Fibroblast of mammary gland (primary cell): ENCODE measurements at regions not wholly inside any gene's neighbourhood (a gene's known extent, or its start where the extent isn't known, plus 50 kb on each side); places are given as distances from the start of the nearest gene placed in this dataset.
A peak's percentile ranks its signal among the peaks of the same experiment; 100 is the strongest.

Source experiments
- DNase-seq: peaks from one replicate; pipeline ENCODE4 v3.0.0-alpha.2; 2010; ENCODE audit warnings: low read depth
- H3K4me3 ChIP-seq: 2 replicates; pipeline ENCODE4 v1.5.1; 2011; ENCODE audit warnings: low read depth, mild to moderate bottlenecking, low read length, moderate library complexity; ENCODE audit not compliant: control insufficient read depth
- TF ChIP-seq, protein P1 (sequence below): conservative IDR thresholded peaks from 2 replicates; pipeline ENCODE4 v1.5.1; 2011; ENCODE audit warnings: low read depth, low read length, inconsistent platforms; ENCODE audit not compliant: control insufficient read depth, insufficient read depth

- no peak for DNase-seq
- TF ChIP-seq, protein P1, sequence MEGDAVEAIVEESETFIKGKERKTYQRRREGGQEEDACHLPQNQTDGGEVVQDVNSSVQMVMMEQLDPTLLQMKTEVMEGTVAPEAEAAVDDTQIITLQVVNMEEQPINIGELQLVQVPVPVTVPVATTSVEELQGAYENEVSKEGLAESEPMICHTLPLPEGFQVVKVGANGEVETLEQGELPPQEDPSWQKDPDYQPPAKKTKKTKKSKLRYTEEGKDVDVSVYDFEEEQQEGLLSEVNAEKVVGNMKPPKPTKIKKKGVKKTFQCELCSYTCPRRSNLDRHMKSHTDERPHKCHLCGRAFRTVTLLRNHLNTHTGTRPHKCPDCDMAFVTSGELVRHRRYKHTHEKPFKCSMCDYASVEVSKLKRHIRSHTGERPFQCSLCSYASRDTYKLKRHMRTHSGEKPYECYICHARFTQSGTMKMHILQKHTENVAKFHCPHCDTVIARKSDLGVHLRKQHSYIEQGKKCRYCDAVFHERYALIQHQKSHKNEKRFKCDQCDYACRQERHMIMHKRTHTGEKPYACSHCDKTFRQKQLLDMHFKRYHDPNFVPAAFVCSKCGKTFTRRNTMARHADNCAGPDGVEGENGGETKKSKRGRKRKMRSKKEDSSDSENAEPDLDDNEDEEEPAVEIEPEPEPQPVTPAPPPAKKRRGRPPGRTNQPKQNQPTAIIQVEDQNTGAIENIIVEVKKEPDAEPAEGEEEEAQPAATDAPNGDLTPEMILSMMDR, result no peak
- H3K4me3 ChIP-seq, result no peak overlapping the region
Measured at GRCh38 chr11:26891501-26891900, 102.4 kb upstream of the FIBIN start.

DNA sequence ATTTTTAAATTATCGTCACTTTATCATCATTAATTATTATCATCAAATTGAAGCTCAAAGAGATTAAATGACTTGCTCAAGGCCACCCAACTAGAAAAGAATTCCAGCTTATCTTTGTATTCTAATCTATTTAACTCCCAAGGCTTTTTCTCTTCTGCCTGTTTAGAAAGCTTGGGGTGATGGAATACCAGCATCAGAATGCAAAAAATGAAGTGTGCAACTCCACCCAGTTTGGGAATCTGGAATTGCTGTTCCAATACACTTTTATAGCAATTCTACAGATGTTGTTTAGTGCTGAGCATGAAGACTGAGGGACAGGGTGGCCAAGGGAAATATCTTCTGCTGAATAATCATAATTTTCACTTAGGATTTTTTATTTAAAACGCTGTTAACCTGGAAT is 97.2 kb upstream of the FIBIN start:
- DNase-seq, result no peak
- TF ChIP-seq, protein P1, result no peak
- no peak overlapping the region for H3K4me3 ChIP-seq

DNA sequence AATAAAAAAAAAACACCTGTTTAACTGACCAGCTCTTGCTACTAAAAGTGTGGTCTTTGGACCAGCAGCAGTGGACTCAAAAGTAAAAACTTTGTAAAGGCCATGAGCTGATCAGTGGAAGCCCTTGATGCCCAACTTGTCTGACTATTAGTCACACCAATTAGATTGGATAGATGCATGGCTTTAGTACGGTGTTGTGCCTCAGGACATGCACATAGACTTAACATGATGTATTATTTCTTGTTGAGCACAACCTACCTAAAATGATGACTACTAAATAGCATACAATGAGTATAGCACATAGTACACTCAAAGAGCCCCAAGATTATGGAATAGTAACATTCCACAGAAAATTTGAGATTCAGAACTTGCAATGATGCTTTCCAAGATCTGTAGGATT is 95.1 kb upstream of the FIBIN start:
- H3K4me3 ChIP-seq, result no peak overlapping the region
- DNase-seq, result no peak
- TF ChIP-seq, protein P1, result no peak

GRCh38 chr11:26901162-26901561 is 92.8 kb upstream of the FIBIN start:
- peak; percentile 35 for DNase-seq
- H3K4me3 ChIP-seq, result no peak overlapping the region
- TF ChIP-seq, protein P1, result no peak

- TF ChIP-seq, protein P1, result no peak
Measured at GRCh38 chr11:26904132-26904531, 89.8 kb upstream of the FIBIN start.

GRCh38 chr11:26904801-26905200 is 89.1 kb upstream of the FIBIN start:
- H3K4me3 ChIP-seq, result no peak overlapping the region
- no peak for DNase-seq
- TF ChIP-seq, protein P1, result no peak

More at GRCh38 chr11:26904132-26904531, 89.8 kb upstream of the FIBIN start:
- DNase-seq, result no peak
- no peak overlapping the region for H3K4me3 ChIP-seq

GRCh38 chr11:26905368-26905767 is 88.5 kb upstream of the FIBIN start:
- no peak overlapping the region for H3K4me3 ChIP-seq
- DNase-seq, result peak; percentile 64

More at GRCh38 chr11:26905368-26905767, 88.5 kb upstream of the FIBIN start:
- TF ChIP-seq, protein P1, result peak; percentile 4
